ENCODE measurements at regions not wholly inside any gene's neighbourhood (a gene's known extent, or its start where the extent isn't known, plus 50 kb on each side); places are given as distances from the start of the nearest gene placed in this dataset.

- TF ChIP-seq FOXM1 (IDR thresholded peaks at IDR 0.05; ENCODE audit: borderline replicate concordance, low read depth) (no peak), TAF1 (IDR thresholded peaks at IDR 0.05; ENCODE audit: low read depth) (no peak), CEBPB (IDR thresholded peaks at IDR 0.05) (no peak), REST (IDR thresholded peaks at IDR 0.05; ENCODE audit: low read depth) (no peak), EGR1 (IDR thresholded peaks at IDR 0.05) (no peak), ZBTB7A (IDR thresholded peaks at IDR 0.05; ENCODE audit: low read depth) (no peak), EP300 (IDR thresholded peaks at IDR 0.05; ENCODE audit: borderline replicate concordance) (no peak), MAX (IDR thresholded peaks at IDR 0.05) (no peak), TCF12 (IDR thresholded peaks at IDR 0.05; ENCODE audit: low read depth) (no peak), TEAD4 (IDR thresholded peaks at IDR 0.05) (no peak), CREB1 (IDR thresholded peaks at IDR 0.05; ENCODE audit: low read depth) (no peak)
These were observed 134.1 kb upstream of the ELOVL6 start for GRCh38 chr4:110332483-110332882.

GRCh38 chr4:110310795-110311194, 112.4 kb upstream of the ELOVL6 start:
- no peak for TF ChIP-seq TCF12 (IDR thresholded peaks at IDR 0.05; ENCODE audit: low read depth)
- TF ChIP-seq REST (IDR thresholded peaks at IDR 0.05; ENCODE audit: low read depth): no peak
- no peak for TF ChIP-seq CREB1 (IDR thresholded peaks at IDR 0.05; ENCODE audit: low read depth)
- TF ChIP-seq EGR1 (IDR thresholded peaks at IDR 0.05): no peak
- no peak for TF ChIP-seq TAF1 (IDR thresholded peaks at IDR 0.05; ENCODE audit: low read depth)
- no peak for TF ChIP-seq MAX (IDR thresholded peaks at IDR 0.05)

GRCh38 chr4:110309675-110310074, 111.3 kb upstream of the ELOVL6 start:
- TF ChIP-seq CREB1 (IDR thresholded peaks at IDR 0.05; ENCODE audit: low read depth): no peak
- no peak for TF ChIP-seq ZBTB7A (IDR thresholded peaks at IDR 0.05; ENCODE audit: low read depth)
- TF ChIP-seq TEAD4 (IDR thresholded peaks at IDR 0.05): no peak
- no peak for TF ChIP-seq NFIC (IDR thresholded peaks at IDR 0.05)
- TF ChIP-seq EP300 (IDR thresholded peaks at IDR 0.05; ENCODE audit: borderline replicate concordance): no peak
- no peak for TF ChIP-seq YY1 (IDR thresholded peaks at IDR 0.05; ENCODE audit: low read depth)
- no peak for TF ChIP-seq RAD21 (IDR thresholded peaks at IDR 0.05; ENCODE audit: low read depth)
- no peak for TF ChIP-seq TCF12 (IDR thresholded peaks at IDR 0.05; ENCODE audit: low read depth)
- TF ChIP-seq USF1 (IDR thresholded peaks at IDR 0.05): no peak
- TF ChIP-seq CEBPB (IDR thresholded peaks at IDR 0.05): no peak

- no peak for TF ChIP-seq MAX (IDR thresholded peaks at IDR 0.05)
- no peak for TF ChIP-seq TCF12 (IDR thresholded peaks at IDR 0.05; ENCODE audit: low read depth)
- TF ChIP-seq TAF1 (IDR thresholded peaks at IDR 0.05; ENCODE audit: low read depth): no peak
- no peak for TF ChIP-seq EP300 (IDR thresholded peaks at IDR 0.05; ENCODE audit: borderline replicate concordance)
- TF ChIP-seq FOXM1 (IDR thresholded peaks at IDR 0.05; ENCODE audit: borderline replicate concordance, low read depth): no peak
- no peak for TF ChIP-seq NFIC (IDR thresholded peaks at IDR 0.05)
- TF ChIP-seq REST (IDR thresholded peaks at IDR 0.05; ENCODE audit: low read depth): no peak
- TF ChIP-seq CEBPB (IDR thresholded peaks at IDR 0.05): no peak
- no peak for TF ChIP-seq ZBTB7A (IDR thresholded peaks at IDR 0.05; ENCODE audit: low read depth)
- no peak for TF ChIP-seq YY1 (IDR thresholded peaks at IDR 0.05; ENCODE audit: low read depth)
- TF ChIP-seq USF1 (IDR thresholded peaks at IDR 0.05): no peak
- TF ChIP-seq RAD21 (IDR thresholded peaks at IDR 0.05; ENCODE audit: low read depth): no peak
- no peak for TF ChIP-seq CREB1 (IDR thresholded peaks at IDR 0.05; ENCODE audit: low read depth)
- TF ChIP-seq EGR1 (IDR thresholded peaks at IDR 0.05): no peak
- TF ChIP-seq TEAD4 (IDR thresholded peaks at IDR 0.05): no peak
These were observed 107.9 kb upstream of the ELOVL6 start for GRCh38 chr4:110306303-110306702.
